ENCODE measurements at regions not wholly inside any gene's neighbourhood (a gene's known extent, or its start where the extent isn't known, plus 50 kb on each side); places are given as distances from the start of the nearest gene placed in this dataset.

- TF ChIP-seq, protein P1, sequence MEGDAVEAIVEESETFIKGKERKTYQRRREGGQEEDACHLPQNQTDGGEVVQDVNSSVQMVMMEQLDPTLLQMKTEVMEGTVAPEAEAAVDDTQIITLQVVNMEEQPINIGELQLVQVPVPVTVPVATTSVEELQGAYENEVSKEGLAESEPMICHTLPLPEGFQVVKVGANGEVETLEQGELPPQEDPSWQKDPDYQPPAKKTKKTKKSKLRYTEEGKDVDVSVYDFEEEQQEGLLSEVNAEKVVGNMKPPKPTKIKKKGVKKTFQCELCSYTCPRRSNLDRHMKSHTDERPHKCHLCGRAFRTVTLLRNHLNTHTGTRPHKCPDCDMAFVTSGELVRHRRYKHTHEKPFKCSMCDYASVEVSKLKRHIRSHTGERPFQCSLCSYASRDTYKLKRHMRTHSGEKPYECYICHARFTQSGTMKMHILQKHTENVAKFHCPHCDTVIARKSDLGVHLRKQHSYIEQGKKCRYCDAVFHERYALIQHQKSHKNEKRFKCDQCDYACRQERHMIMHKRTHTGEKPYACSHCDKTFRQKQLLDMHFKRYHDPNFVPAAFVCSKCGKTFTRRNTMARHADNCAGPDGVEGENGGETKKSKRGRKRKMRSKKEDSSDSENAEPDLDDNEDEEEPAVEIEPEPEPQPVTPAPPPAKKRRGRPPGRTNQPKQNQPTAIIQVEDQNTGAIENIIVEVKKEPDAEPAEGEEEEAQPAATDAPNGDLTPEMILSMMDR (conservative IDR thresholded peaks at IDR 0.05 in 1 of 2, IDR thresholded peaks at IDR 0.05 in 1 of 2; ENCODE audit: extremely low read depth in 1 of 2, insufficient read depth in 1 of 2, low read depth in 1 of 2, low read length in 2 of 2), result no peak
- no peak for TF ChIP-seq EZH2 (IDR thresholded peaks at IDR 0.05; ENCODE audit: borderline replicate concordance, low read length)
Observed at GRCh38 chr7:156324201-156324600, 316.4 kb upstream of the RNF32 start.

Data from mammary epithelial cell (primary cell).